ENCODE measurements at regions not wholly inside any gene's neighbourhood (a gene's known extent, or its start where the extent isn't known, plus 50 kb on each side); places are given as distances from the start of the nearest gene placed in this dataset.

DNA sequence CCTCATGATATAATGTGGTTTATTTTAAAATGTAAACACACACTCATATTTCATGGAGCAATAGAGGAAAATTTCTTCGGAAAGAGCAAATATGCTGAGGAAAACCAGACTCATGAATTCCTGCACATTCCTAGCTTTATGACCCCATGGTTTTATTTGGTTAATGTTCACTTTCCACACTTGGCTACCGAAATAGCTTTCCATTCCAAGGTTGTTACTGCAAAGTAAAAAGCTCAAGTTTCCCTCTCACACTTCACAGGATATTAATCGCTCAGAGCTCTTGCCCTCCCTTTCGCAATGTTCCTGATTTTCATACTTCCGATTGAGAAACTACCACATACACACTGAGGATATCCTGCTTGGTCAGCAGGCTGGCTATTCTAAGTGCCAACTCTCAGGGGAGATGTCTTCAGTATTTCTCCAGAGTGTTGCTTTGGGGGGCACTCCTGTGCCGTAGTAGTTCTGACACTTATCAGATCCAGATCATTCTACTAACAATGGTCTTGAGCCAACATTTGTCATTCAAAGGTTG lies 77.5 kb upstream of the STEAP1B start:
- Histone ChIP-seq H3K27me3 (ENCODE audit: insufficient read depth, low read length) (no peaks in the 10 kb centered on the region), H3K36me3 (ENCODE audit: insufficient read depth, low read length) (no peaks in the 10 kb centered on the region), H3K4me3 (ENCODE audit: low read depth, low read length) (peak overlapping the region; percentile 56), H3K27ac (ENCODE audit: low read depth, low read length) (peak overlapping the region; percentile 99), H3K4me1 (ENCODE audit: control insufficient read depth, insufficient read depth, low read length, unreplicated experiment) (peaks cover 32% of the 10 kb centered on the region), H2AFZ (ENCODE audit: low read length, unreplicated experiment) (no peak overlapping the region), H3K79me2 (ENCODE audit: control insufficient read depth, insufficient read depth, low read length, unreplicated experiment) (no peaks in the 10 kb centered on the region)

DNA sequence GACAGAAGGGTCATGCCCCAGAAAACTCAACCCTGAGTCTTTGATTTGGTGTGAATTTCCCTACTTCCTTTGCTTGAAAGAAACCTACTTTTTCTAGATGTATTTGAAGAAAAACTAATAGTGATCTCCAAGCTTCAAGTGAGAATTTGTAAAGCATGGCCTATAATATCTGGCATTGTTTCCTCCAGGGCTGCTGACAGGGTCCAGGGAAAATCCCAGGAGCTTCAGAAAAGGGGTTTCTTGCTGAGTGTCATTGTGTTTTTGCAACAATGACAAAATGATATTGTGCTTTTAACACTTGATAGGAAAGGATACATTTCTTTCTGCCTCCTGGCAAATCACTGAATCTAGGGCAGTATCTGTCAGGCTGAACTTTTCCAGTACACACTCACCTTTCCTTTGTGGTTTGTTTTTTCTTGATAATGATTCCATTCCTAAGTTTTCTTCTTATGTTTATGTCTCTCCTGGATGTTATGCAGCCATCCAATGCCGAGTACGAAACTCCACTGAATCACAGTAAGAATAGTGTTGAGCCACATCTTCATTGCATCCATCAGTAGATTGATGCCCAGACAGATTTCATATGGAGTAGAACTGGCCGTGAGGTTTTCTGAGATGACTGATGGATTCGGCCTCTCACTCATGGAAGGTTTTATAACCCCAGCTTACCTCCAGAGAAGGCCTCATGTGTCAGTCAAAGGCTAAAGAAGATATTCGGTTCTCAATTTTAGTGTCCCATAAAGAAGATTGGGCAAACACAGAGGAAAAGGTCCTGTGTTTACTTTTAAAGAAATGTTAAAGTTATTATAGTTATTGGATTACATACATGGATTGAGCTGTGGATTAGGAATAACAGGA lies 76.9 kb upstream of the STEAP1B start:
- H3K79me2 ChIP-seq (ENCODE audit: control insufficient read depth, insufficient read depth, low read length, unreplicated experiment), result no peaks in the 10 kb centered on the region
- H3K4me3 ChIP-seq (ENCODE audit: low read depth, low read length), result peak overlapping the region; percentile 56; the same call in 1 of the 2 replicates
- H3K27me3 ChIP-seq (ENCODE audit: insufficient read depth, low read length), result no peaks in the 10 kb centered on the region
- peaks cover 32% of the 10 kb centered on the region for H3K4me1 ChIP-seq (ENCODE audit: control insufficient read depth, insufficient read depth, low read length, unreplicated experiment)
- H3K36me3 ChIP-seq (ENCODE audit: insufficient read depth, low read length), result no peaks in the 10 kb centered on the region
- H2AFZ ChIP-seq (ENCODE audit: low read length, unreplicated experiment), result no peak overlapping the region
- peak overlapping the region; percentile 99 for H3K27ac ChIP-seq (ENCODE audit: low read depth, low read length)

DNA sequence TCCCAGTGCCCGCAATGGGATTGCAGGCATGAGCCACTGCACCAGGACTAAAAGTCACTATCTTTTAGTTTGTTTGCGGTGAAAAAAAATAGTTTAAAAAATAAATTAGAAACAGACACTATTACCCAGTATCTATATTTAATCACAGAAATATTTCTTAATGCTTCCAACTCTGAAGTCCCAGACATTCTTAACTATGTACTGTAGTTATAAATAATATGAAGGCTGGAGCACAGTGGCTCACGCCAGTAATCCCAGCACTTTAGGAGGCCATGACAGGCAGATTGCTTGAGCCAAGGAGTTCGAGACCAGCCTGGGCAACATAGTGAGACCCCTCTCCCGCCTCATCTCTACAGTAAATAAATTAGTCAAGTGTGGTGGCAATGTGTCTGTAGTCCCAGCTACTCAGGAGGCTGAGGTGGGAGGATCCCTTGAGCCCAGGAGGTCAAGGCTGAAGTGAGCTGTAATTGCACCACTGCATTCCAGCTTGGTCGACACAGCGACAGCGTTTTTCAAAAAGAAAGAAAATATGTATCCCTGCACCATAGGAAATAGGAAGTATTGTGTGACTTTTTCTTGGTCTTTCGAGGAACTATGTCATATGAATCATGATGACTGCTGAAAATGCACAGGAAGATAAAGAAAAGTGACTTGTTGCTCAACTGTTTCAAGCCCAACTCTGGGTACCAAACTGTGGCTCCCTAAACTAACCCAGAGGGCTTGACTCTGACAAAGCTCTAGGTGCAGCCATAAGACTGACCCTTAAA lies 74.9 kb upstream of the STEAP1B start:
- no peak overlapping the region for H2AFZ ChIP-seq (ENCODE audit: low read length, unreplicated experiment)
- no peaks in the 10 kb centered on the region for H3K79me2 ChIP-seq (ENCODE audit: control insufficient read depth, insufficient read depth, low read length, unreplicated experiment)
- H3K4me1 ChIP-seq (ENCODE audit: control insufficient read depth, insufficient read depth, low read length, unreplicated experiment), result peaks cover 39% of the 10 kb centered on the region
- H3K4me3 ChIP-seq (ENCODE audit: low read depth, low read length), result no peak overlapping the region
- H3K27me3 ChIP-seq (ENCODE audit: insufficient read depth, low read length), result no peaks in the 10 kb centered on the region
- H3K36me3 ChIP-seq (ENCODE audit: insufficient read depth, low read length), result no peaks in the 10 kb centered on the region
- H3K27ac ChIP-seq (ENCODE audit: low read depth, low read length), result no peak overlapping the region

DNA sequence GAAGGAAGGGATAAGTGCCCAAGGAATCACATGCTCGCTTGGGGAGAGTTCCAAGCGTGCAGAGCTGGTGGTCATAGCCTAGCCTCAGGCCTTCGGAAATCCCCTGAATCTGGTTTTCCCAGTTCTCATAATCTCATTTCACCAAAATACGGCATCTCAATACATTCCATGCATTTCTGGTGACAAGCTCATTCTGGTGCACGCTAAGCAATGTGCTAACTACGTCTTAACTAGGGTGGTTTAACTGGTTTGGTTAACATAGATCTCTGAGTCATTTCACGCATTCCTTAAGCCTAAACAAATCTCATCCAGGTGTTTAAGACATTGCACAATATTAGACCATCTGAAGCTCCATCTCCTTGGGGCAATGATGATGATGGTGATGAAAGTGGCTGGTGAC lies 72.9 kb upstream of the STEAP1B start:
- no peak overlapping the region for H3K27ac ChIP-seq (ENCODE audit: low read depth, low read length)
- no peaks in the 10 kb centered on the region for H3K27me3 ChIP-seq (ENCODE audit: insufficient read depth, low read length)
- no peak overlapping the region for H3K4me3 ChIP-seq (ENCODE audit: low read depth, low read length)
- peaks cover 33% of the 10 kb centered on the region for H3K4me1 ChIP-seq (ENCODE audit: control insufficient read depth, insufficient read depth, low read length, unreplicated experiment)
- no peak overlapping the region for H2AFZ ChIP-seq (ENCODE audit: low read length, unreplicated experiment)
- no peaks in the 10 kb centered on the region for H3K36me3 ChIP-seq (ENCODE audit: insufficient read depth, low read length)
- no peaks in the 10 kb centered on the region for H3K79me2 ChIP-seq (ENCODE audit: control insufficient read depth, insufficient read depth, low read length, unreplicated experiment)

DNA sequence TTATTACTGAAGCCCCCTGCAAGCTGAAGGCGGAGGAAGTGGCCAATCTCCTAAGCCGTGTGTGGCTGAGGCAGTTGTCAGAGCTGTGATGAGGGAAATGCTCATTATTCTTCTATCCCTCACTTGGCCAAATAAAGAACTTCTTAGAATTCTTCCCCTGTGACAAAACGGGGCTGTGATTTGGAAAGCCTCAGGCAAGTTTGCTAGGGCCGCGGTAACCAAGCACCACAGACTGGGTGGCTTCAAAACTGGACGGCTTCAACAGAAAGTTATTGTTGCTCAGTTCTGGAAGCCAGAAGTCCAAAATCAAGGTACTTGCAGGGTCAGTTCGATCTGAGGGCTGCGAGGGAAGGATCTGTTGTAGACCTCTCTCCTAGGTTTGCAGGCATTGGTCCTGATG lies 72.3 kb upstream of the STEAP1B start:
- Histone ChIP-seq H3K79me2 (ENCODE audit: control insufficient read depth, insufficient read depth, low read length, unreplicated experiment) (no peaks in the 10 kb centered on the region), H3K4me3 (ENCODE audit: low read depth, low read length) (no peak overlapping the region), H3K27ac (ENCODE audit: low read depth, low read length) (no peak overlapping the region), H3K36me3 (ENCODE audit: insufficient read depth, low read length) (no peaks in the 10 kb centered on the region), H3K4me1 (ENCODE audit: control insufficient read depth, insufficient read depth, low read length, unreplicated experiment) (peaks cover 28% of the 10 kb centered on the region), H3K27me3 (ENCODE audit: insufficient read depth, low read length) (no peaks in the 10 kb centered on the region), H2AFZ (ENCODE audit: low read length, unreplicated experiment) (no peak overlapping the region)

DNA sequence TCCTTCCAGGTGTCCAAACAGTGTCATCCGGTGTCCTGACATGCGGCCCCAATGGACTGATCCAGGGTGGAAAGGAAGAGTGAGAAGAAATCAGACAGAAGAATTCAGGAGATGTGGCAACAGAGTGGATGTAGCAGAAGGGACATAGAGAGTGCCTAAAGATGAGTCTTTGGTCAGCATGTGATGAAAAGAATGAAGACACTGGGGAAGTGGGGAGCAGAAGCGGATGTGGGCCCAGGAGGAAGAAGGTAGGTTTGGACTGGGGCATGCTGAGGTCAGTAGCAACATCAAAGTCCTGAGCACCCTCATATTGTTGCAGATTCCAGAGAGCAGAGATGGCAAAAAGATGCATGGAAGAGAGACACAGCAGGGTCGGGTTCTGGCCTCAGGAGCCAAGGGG lies 71.8 kb upstream of the STEAP1B start:
- Histone ChIP-seq H3K27ac (ENCODE audit: low read depth, low read length) (no peak overlapping the region), H3K4me1 (ENCODE audit: control insufficient read depth, insufficient read depth, low read length, unreplicated experiment) (peaks cover 23% of the 10 kb centered on the region), H3K27me3 (ENCODE audit: insufficient read depth, low read length) (no peaks in the 10 kb centered on the region), H3K4me3 (ENCODE audit: low read depth, low read length) (no peak overlapping the region), H2AFZ (ENCODE audit: low read length, unreplicated experiment) (no peak overlapping the region), H3K36me3 (ENCODE audit: insufficient read depth, low read length) (no peaks in the 10 kb centered on the region), H3K79me2 (ENCODE audit: control insufficient read depth, insufficient read depth, low read length, unreplicated experiment) (no peaks in the 10 kb centered on the region)

DNA sequence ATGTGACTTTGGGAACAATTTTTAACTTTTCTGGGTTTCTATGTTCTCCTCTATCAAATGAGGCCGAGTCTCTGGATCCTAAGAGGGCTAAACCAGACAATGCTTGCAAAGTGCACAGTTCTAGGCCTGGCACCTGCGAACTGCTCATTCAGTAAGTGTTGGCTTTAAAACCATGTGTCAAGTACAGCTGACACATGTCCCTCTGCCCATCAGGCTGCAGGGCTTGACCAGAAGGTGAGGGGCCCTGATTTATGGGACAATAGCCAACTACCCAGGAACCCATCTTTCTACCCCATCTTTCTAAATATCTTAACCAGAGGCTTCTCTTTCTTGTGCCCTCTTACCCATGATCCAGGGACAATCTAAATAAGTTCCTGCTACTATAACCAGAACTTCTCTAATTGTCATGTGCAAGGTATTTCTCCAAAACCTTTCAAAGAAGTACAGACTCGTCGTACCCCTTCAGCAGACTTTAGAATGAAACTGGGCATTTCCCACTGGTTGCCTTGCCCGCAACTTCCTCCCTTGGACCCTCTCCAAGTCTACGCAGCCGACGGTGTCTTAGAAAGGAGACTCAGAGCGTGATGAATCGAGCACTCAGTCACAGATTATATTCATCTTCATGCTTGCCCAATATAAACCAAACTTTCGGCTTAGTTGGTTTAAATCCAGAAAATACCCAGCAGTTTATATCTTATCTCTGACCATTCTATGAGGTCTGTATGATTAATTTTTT lies 69.8 kb upstream of the STEAP1B start:
- Histone ChIP-seq H3K27ac (ENCODE audit: low read depth, low read length) (peak overlapping the region; percentile 58), H3K4me3 (ENCODE audit: low read depth, low read length) (no peak overlapping the region), H3K79me2 (ENCODE audit: control insufficient read depth, insufficient read depth, low read length, unreplicated experiment) (no peaks in the 10 kb centered on the region), H2AFZ (ENCODE audit: low read length, unreplicated experiment) (no peak overlapping the region), H3K27me3 (ENCODE audit: insufficient read depth, low read length) (no peaks in the 10 kb centered on the region), H3K36me3 (ENCODE audit: insufficient read depth, low read length) (no peaks in the 10 kb centered on the region), H3K4me1 (ENCODE audit: control insufficient read depth, insufficient read depth, low read length, unreplicated experiment) (peaks cover 29% of the 10 kb centered on the region)

DNA sequence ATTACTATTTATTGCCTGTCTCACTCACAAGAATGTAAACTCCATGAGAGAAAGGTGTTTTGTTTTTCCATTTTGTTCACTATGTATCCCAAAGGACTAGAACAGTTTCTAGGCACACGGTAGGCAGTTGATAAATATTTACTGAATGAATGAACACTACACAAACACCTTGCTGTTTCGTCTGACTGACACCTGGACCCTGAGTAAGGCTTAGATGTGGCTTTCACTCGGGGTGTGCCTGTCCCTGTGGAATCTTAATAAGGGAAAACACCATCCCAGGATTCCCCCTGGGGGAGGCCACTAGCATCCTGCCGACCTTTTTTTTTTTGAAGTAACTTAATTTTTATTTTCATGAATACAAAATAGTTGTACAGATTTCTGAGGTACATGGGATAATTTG lies 66.6 kb upstream of the STEAP1B start:
- no peaks in the 10 kb centered on the region for H3K27me3 ChIP-seq (ENCODE audit: insufficient read depth, low read length)
- H3K4me1 ChIP-seq (ENCODE audit: control insufficient read depth, insufficient read depth, low read length, unreplicated experiment), result peaks cover 61% of the 10 kb centered on the region

DNA sequence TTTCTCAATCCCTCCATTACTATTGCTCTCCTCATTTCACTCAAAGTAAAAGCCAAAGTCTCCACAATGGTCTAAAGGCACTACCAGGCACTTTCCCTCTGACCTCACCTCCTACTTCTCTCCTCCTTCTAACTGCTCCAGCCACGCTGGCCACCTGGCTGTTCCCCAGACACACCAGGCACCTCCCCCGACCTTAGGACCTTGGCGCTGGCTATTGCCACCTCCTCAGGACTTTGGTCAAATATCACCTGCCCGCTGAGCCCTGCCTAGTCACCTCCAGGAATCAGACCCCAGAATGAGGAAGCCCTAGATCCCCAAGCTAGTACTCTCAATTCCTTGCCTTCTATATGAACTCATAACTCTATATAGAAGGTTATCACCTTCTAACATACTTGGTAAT lies 66.2 kb upstream of the STEAP1B start:
- Histone ChIP-seq H3K27me3 (ENCODE audit: insufficient read depth, low read length) (no peaks in the 10 kb centered on the region), H3K79me2 (ENCODE audit: control insufficient read depth, insufficient read depth, low read length, unreplicated experiment) (no peaks in the 10 kb centered on the region), H3K27ac (ENCODE audit: low read depth, low read length) (peak overlapping the region; percentile 91), H3K4me1 (ENCODE audit: control insufficient read depth, insufficient read depth, low read length, unreplicated experiment) (peaks cover 63% of the 10 kb centered on the region), H3K4me3 (ENCODE audit: low read depth, low read length) (no peak overlapping the region), H3K36me3 (ENCODE audit: insufficient read depth, low read length) (no peaks in the 10 kb centered on the region), H2AFZ (ENCODE audit: low read length, unreplicated experiment) (no peak overlapping the region)

More for the DNA sequence above, 66.6 kb upstream of the STEAP1B start:
- H3K4me3 ChIP-seq (ENCODE audit: low read depth, low read length), result no peak overlapping the region
- no peaks in the 10 kb centered on the region for H3K79me2 ChIP-seq (ENCODE audit: control insufficient read depth, insufficient read depth, low read length, unreplicated experiment)
- H2AFZ ChIP-seq (ENCODE audit: low read length, unreplicated experiment), result no peak overlapping the region
- H3K36me3 ChIP-seq (ENCODE audit: insufficient read depth, low read length), result no peaks in the 10 kb centered on the region
- H3K27ac ChIP-seq (ENCODE audit: low read depth, low read length), result peak overlapping the region; percentile 91; the same call in 1 of the 2 replicates

DNA sequence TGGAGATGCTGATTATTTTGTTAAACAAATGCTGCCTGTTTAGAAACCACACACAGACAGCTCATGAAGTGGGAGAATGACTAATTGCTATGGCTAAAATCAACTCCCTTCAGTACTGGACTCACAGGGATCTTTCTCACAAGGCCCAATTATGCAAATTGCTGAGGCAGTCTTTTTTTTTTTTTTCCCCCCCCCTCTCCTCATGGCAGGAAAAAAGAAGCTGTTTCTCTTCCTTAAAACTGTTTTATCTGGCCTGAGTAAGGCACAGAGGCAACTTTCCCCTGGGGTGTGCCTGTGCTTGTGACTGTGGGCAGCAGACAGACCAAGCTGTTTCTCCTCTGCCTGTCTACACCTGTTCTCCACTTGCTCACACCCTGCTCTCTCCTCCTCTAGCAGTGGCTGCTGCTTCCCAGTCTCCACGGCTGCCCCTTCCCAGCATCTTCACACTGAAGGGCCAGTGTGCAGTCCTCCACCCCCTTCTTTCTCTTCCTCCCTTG lies 65.4 kb upstream of the STEAP1B start:
- H3K4me3 ChIP-seq (ENCODE audit: low read depth, low read length), result peak overlapping the region; percentile 8
- H3K4me1 ChIP-seq (ENCODE audit: control insufficient read depth, insufficient read depth, low read length, unreplicated experiment), result peaks cover 64% of the 10 kb centered on the region
- H3K79me2 ChIP-seq (ENCODE audit: control insufficient read depth, insufficient read depth, low read length, unreplicated experiment), result no peaks in the 10 kb centered on the region
- no peak overlapping the region for H2AFZ ChIP-seq (ENCODE audit: low read length, unreplicated experiment)
- peak overlapping the region; percentile 91 for H3K27ac ChIP-seq (ENCODE audit: low read depth, low read length)
- no peaks in the 10 kb centered on the region for H3K36me3 ChIP-seq (ENCODE audit: insufficient read depth, low read length)
- H3K27me3 ChIP-seq (ENCODE audit: insufficient read depth, low read length), result no peaks in the 10 kb centered on the region

Measured in ACC112 (cell line).